Endothelial cell (in vitro differentiated cells): ENCODE measurements at regions not wholly inside any gene's neighbourhood (a gene's known extent, or its start where the extent isn't known, plus 50 kb on each side); places are given as distances from the start of the nearest gene placed in this dataset.

Experiments
- DNase-seq: peaks from one replicate; pipeline ENCODE4 v3.0.0; 2021; ENCODE audit warnings: low spot score
- H3K27ac Mint-ChIP-seq: one replicate; pipeline ENCODE4 v1.8.0; 2021; ENCODE audit warnings: mixed read lengths, inconsistent platforms; ENCODE audit not compliant: unreplicated experiment
- H3K27me3 Mint-ChIP-seq: one replicate; pipeline ENCODE4 v1.8.0; 2021; ENCODE audit warnings: mild to moderate bottlenecking, moderate library complexity, mixed read lengths, inconsistent platforms; ENCODE audit not compliant: unreplicated experiment
- H3K36me3 Mint-ChIP-seq: one replicate; pipeline ENCODE4 v1.8.0; 2021; ENCODE audit warnings: mild to moderate bottlenecking, low read depth, mixed read lengths, inconsistent platforms; ENCODE audit not compliant: unreplicated experiment
- H3K4me1 Mint-ChIP-seq: one replicate; pipeline ENCODE4 v1.8.0; 2021; ENCODE audit warnings: mild to moderate bottlenecking, mixed read lengths, inconsistent platforms; ENCODE audit not compliant: unreplicated experiment
- H3K4me3 Mint-ChIP-seq: one replicate; pipeline ENCODE4 v1.8.0; 2021; ENCODE audit warnings: mild to moderate bottlenecking, mixed read lengths, inconsistent platforms; ENCODE audit not compliant: unreplicated experiment
- H3K9me3 Mint-ChIP-seq: one replicate; pipeline ENCODE4 v1.8.0; 2021; ENCODE audit warnings: mixed read lengths, inconsistent platforms; ENCODE audit not compliant: unreplicated experiment
- TF ChIP-seq, protein P1 (sequence below): fragments of 200-600 bp; sonication (generic); IDR thresholded peaks from one replicate; pipeline ENCODE4 v1.5.0; 2021; ENCODE audit warnings: antibody characterized with exemption; ENCODE audit not compliant: unreplicated experiment

DNA sequence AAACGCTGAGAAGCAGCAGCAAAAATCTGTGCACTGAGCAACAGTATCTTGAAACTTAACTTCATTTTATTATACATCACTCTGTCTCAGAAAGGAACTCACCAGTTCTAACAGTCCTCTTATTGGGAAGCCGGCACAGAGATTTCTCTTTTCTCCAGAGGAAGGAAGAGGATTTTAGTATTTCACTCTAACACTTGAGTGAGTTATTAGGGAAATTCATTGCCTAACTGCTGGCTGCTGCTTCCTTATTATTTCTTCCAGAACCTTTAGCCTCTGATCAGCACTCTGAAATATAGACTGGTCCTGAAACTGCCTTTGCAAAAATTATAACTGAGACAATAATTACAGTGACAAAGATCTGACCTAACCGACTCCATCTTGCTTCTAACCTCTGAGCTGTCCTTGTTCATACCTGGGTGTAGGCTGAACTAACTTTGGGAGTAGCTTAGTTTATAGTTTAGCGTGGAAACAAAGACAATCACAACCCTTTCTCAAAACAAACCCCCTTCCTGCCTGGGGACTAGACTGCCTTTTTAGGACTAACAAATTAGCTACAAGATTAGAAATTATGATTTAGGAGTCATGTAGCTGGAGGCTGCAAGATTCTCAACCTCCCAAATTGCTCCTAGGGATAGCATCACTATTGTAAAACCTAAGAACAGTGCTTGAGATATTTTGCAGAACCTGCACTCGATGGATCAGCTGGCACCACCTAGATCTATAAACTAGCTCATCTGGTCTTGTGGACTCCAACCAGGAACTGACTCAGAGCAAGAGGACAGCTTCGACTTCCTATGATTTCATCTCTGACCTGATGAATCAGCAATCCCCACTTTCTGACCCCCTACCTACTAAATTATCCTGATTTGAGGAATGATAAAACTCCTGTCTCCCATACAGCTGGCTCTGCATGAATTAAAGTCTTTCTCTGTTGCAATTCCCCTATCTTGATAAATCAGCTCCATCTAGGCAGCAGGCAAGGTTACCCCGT is 117.5 kb downstream of the DYRK2 start:
- Mint-ChIP-seq H3K4me1 (no peaks in the 10 kb centered on the region), H3K36me3 (peaks cover 5% of the 10 kb centered on the region), H3K4me3 (no peak overlapping the region), H3K9me3 (no peaks in the 10 kb centered on the region), H3K27ac (no peak overlapping the region), H3K27me3 (peaks cover 2% of the 10 kb centered on the region)
- TF ChIP-seq, protein P1, sequence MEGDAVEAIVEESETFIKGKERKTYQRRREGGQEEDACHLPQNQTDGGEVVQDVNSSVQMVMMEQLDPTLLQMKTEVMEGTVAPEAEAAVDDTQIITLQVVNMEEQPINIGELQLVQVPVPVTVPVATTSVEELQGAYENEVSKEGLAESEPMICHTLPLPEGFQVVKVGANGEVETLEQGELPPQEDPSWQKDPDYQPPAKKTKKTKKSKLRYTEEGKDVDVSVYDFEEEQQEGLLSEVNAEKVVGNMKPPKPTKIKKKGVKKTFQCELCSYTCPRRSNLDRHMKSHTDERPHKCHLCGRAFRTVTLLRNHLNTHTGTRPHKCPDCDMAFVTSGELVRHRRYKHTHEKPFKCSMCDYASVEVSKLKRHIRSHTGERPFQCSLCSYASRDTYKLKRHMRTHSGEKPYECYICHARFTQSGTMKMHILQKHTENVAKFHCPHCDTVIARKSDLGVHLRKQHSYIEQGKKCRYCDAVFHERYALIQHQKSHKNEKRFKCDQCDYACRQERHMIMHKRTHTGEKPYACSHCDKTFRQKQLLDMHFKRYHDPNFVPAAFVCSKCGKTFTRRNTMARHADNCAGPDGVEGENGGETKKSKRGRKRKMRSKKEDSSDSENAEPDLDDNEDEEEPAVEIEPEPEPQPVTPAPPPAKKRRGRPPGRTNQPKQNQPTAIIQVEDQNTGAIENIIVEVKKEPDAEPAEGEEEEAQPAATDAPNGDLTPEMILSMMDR, result no peak
- DNase-seq, result no peak

DNA sequence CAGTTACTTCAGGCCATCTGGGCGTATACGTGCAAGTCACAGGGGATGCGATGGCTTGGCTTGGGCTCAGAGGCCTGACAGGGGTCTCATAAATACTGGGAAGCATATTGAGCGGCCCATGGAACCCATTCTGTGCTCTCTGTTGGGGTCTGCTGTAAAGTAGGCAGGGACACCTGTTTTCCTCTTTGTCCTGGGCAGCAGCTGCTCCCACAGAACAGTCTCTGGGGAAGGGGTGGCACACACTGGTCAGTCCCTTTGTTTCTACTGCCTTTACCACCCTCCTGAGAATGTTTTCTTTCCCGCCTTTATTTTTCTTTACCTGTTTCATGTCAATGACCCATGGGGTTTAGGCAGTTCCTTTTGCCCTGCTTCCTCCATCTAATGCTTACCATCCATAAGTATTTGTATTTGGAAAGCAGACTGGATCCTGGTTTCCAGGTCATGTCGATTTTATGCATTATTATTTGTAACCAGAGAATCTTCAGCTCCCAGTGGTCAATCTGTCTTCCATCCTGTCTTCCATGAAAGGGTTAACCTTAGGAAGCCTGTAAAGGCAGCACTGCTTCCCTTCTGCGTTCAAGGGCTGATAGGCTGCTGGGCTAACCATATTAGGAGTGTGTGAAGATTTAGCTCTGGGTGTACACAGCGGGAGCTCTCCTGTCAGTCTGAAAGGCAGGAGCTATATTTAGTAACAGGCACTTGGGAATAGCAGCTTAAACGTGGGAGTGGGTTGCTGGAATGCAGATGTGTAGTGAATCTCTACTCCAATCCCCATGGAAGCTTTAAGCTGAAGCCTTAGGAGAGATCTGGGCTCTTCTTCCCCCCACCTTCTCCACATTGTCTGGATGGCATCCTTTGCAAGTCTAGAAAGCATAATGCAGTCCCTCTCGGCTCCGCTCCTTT is 124.0 kb downstream of the DYRK2 start:
- H3K27me3 Mint-ChIP-seq, result peaks cover 4% of the 10 kb centered on the region
- H3K36me3 Mint-ChIP-seq, result peaks cover 6% of the 10 kb centered on the region
- peak overlapping the region; percentile 86 for H3K27ac Mint-ChIP-seq
- peak overlapping the region; percentile 65 for H3K4me3 Mint-ChIP-seq
- H3K4me1 Mint-ChIP-seq, result peaks cover 22% of the 10 kb centered on the region
- H3K9me3 Mint-ChIP-seq, result no peaks in the 10 kb centered on the region
- TF ChIP-seq, protein P1, result no peak
- peak; percentile 28 for DNase-seq

DNA sequence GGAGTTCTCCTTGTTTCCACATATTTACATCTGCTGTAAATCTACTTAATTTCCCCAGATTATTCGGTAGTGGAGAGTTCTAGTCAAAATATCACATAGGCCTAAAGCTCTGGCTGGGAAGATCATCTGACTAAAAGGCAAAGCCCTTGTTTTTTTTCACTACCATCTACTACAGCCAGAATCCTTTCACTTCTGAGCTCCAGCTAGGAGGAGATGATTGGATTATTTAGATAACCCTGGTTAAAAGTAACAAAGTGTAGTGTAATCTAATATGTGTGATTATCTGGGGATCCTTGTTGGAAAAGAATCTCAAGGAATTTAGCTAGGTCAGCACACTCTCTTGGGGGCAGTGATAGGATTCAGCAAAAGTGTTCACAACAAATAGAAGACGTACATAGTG is 125.4 kb downstream of the DYRK2 start:
- Mint-ChIP-seq H3K9me3 (no peaks in the 10 kb centered on the region), H3K27ac (no peak overlapping the region), H3K4me1 (peaks cover 22% of the 10 kb centered on the region), H3K36me3 (peaks cover 6% of the 10 kb centered on the region), H3K4me3 (no peak overlapping the region), H3K27me3 (peaks cover 4% of the 10 kb centered on the region)
- no peak for DNase-seq
- TF ChIP-seq, protein P1, result no peak

DNA sequence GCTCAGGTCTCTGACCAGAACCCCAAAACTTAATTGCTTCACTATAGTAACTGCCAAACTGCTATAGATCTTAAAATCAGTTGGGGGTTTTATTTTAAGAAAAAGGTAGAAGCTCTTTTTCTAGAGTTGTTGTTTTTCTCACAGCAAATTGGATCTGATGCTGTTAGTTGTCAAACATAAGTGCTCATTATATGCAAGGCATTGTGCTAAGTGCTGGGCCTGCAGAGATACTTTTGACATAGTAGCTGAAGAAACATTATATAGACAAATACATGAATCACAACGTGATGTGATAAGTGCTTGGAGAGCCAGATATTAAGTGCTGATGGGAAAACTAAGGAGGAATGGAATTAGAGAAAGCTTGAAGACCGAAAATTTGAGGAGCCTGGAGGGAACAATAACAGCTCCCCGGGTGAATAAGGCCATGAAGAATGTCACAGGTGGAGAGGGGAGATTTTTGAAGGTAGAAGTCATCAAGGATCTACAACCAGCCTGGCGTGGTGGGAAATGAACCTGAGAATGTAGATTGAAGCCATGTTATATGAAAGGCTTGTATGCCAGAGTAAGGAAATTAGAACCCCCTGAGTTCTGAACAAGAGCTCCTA is 126.5 kb downstream of the DYRK2 start:
- Mint-ChIP-seq H3K27ac (no peak overlapping the region), H3K4me1 (peaks cover 22% of the 10 kb centered on the region), H3K4me3 (no peak overlapping the region), H3K36me3 (peaks cover 6% of the 10 kb centered on the region), H3K9me3 (no peaks in the 10 kb centered on the region), H3K27me3 (peaks cover 4% of the 10 kb centered on the region)
- no peak for DNase-seq
- TF ChIP-seq, protein P1, result no peak
